GM18505 (cell line): ENCODE measurements at regions not wholly inside any gene's neighbourhood (a gene's known extent, or its start where the extent isn't known, plus 50 kb on each side); places are given as distances from the start of the nearest gene placed in this dataset.

ENCODE experiments used
- ATAC-seq: cut with Tn5 transposase; IDR thresholded peaks from one replicate; pipeline ENCODE4 v1.9.1; 2021; ENCODE audit not compliant: unreplicated experiment
- POLR2A ChIP-seq: IDR thresholded peaks from 4 replicates; pipeline ENCODE4 v1.6.1; 2011; ENCODE audit warnings: borderline replicate concordance; ENCODE audit not compliant: insufficient read depth, insufficient read length; ENCODE audit errors: extremely low read depth

DNA sequence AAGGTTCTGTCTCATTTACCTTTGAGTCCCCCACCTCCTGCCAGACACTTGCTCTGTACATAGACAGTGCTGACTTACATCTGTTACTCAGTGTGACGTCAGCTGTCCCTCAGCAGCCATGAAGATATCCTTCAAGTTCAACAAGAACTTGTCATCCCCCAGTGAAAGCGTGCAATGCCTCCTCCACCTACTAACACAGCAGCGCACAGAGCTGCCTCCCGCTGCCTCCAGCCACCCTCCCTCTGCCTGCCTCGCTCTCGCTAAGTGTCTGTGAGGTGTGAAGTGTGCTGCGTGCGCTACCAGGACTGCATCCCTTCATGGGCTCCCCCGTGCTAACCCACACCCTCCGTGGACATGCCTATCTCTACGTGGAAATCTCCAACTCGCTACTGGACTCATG, 621.4 kb downstream of the BRD1 start:
- TF ChIP-seq POLR2A = no peak
- ATAC-seq = no peak

DNA sequence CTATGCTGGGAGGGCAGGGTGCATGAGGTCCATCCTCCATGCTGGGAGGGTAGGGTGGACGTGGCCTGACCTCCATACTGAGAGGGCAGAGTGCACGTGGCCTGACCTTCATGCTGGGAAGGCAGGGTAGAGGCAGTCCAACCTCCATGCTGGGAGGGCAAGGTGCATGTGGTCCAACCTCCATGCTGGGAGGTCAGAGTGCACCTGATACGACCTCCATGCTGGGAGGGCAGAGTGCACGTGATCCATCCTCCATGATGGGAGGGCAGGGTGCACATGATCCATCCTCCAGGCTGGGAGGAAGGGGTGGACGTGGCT, 622.2 kb downstream of the BRD1 start:
- ATAC-seq = no peak
- TF ChIP-seq POLR2A = no peak

DNA sequence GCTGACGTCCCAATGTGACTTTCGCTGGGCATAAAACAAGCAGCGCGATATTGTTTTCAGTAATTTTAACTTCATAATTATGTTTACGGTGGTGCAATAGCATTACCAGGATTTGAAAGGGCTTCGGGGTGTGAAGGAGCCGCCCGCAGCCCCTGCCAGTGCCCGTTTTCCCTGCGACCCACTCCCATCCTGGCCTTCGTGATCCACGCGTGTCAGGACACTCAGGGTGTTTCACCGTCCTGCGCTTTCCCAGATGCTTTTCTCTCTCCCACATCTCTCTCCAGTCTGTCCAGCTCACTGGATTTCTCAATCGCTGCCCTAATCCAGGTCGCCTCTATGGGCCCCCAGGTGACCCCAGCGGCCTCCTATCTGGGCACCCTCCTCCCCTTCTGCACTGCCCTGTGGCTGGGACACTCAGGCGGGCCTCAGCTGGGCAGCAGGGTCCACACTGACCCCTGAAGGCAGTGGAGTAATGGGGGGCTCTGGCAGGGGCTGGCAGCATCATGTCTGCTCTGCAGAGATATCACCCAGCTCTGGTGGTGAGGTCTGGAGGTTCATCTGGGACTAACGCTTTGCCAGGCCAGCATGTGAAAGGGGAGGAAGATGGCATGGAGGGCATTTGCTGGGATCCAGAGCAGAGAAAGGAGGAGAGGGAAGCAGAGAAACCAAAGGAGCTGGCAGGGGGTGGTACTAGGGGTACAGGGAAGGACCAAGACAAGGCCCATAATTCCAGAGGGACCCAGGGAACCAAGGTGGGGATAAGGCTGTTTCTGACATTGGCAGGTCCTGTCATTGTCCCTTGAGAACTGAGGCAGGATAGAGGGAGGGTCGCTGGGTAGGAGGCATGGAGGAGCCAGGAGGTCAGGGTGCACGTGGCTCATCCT, 622.8 kb downstream of the BRD1 start:
- no peak for TF ChIP-seq POLR2A
- no peak for ATAC-seq

DNA sequence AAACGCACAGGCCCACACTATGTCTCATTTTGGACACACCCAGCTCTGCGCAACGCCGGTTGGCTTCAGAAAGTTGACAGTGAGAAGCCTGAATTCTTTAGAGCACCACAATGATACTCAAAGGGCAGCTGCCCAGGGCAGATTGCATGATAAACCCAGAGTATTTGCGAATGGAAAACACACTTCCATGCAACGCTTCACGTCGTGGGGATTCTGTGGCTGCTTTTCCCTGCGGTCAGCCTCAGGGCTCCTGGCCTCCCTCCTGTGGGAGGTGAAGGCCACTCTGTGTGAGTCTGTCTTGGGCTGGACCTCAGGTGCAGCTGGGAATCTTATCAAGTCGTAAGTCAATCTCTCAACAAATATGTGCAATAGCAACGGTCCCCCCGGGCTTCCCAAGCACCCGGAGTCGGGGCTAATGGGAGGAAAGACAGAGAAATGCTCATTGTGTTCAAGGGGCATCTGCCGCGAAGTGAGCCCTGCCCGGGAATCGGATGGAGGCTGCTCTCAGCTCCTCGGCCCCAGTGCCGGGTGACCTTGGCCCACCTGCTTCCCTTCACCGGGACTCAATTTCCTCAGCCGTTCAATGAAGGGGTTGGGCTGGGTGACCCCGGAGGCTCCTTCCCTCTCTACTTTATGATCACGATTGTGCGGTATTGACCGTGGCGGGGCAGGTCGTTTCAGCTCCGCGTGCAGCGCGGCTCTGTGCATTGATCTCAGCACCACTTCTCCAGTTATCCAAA, 623.6 kb downstream of the BRD1 start:
- TF ChIP-seq POLR2A = no peak
- ATAC-seq = no peak

DNA sequence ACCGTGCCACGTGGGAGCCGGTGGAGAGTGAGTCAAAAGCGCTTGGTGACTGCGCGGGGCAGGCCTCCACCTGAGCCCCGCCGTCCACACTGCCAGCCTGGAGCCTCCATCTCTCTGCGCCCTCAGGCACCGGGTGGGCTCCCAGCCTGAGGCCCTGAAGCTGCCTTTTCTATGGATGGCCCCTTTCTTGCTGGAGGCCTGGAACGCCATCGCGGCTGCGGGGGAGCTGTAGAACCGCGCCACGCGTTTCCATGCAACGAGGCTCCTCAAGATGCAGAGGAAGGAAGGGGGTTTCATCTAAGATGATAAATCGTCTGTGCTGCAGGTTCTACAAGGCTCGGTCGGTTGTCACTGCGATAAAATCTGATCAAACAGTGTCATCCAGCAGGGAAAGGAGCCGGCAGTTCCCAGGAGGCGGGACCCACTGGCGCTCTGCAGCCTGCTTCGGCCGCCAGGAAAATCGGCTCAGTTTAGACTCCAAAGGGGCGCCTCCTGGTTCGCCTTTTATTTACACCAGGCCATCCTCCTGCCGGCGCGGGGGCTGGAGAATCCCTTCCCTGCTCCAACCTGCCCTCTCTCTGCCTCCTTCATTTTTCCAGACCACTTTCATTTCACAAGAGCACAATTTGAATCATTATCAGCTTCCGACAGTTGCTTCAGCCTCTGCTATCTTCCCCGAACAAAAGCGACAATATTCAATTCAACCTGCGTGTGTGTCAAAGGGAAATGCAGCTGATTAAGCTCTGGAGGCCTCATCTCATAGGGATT, 624.4 kb downstream of the BRD1 start:
- ATAC-seq = no peak
- no peak for TF ChIP-seq POLR2A

DNA sequence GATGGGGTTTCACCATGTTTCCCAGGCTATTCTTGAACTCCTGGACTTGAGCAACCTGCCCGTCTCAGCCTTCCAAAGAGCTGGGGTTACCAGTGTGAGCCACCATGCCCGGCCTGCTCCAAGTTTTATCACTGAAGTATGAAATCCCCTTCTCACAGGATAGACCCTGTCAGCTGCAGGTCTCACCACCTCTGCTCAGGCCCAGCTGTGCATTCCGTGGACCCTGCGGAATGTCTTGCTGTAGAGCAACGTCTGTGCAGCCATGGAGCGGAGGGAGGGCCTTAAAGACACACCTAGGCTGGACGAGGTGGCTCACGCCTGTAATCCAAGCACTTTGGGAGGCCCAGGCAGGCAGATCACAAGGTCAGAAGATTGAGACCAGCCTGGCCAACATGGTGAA, 625.4 kb downstream of the BRD1 start:
- ATAC-seq = no peak
- TF ChIP-seq POLR2A = no peak

DNA sequence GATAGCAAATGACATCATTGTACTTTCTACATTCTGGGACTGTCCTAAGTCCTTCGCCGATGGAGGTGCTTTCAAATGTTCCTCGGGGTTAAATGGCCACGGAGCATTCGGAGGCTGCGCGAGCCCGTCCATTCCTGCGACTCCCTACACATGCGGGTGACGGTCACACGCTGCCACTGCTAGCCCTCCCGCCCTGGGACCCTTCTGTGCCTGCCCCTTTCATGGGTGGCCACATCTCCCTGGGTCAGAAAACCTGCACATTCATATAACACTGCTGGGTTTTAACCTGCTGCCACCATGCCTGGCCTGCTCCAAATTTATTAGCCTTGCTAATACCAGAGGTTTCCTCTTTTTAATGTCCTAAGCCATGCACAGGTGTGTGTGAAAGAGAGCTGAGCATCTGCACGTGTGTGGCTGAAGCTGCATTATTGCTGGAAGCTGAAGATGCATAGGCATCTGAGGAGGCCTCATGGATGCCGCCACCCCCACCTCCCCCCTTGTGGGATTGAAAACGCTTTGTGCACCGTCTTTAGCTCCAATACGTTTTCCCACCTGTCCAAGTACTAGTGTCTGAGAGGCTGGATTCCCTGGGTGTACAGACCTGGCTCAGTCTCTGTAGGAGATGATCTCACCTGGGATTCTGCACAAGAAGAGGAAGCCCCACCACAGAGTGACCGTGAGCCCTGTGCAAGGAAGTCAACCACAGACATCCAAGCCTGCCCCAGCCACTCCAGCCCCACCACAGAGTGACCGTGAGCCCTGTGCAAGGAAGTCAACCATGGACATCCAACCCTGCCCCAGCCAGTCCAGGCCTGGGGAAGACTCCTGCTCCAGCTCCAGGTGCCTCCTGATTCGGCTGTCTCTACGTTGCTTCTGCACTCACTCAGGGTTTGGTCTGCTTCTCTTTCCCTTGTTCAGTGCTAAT, 626.4 kb downstream of the BRD1 start:
- ATAC-seq = no peak
- TF ChIP-seq POLR2A = no peak

DNA sequence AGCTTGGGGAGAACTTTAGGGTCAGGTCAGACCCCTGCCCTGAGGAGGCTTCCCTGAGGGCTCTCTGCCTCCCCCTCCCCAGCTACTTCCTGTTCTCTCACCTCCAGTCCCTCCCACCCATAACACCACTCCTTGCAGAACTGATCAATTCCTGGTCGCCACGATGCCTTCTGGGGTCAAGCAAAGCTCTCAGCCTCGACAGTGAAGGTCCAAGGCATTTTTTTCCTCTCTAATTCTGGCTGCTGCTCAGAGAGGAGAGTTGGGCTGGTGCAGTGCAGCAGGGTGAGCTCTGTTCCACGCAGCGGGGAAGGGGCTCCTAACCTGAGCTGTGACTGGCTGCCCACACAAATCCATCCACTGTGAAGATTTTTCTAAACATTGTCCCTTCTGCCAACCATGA, 628.4 kb downstream of the BRD1 start:
- TF ChIP-seq POLR2A = no peak
- no peak for ATAC-seq

DNA sequence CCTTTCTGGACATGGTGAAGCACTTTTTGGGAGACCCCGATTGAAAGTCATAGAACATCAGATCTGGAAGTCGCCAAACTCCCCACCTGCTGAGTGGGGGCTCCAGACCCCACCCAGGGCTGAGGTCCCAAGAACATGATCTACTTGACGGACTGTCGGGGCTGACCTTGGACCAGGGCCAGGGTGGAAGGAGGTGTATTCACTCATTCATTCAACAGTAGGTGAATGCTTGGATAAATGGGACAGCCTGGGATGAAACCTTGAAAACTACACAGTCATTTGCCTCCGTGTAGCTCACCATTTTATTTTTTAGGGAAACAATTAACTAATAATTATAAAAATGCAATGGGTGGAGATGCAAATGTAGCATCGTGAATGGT, 629.0 kb downstream of the BRD1 start:
- ATAC-seq = no peak
- TF ChIP-seq POLR2A = no peak

DNA sequence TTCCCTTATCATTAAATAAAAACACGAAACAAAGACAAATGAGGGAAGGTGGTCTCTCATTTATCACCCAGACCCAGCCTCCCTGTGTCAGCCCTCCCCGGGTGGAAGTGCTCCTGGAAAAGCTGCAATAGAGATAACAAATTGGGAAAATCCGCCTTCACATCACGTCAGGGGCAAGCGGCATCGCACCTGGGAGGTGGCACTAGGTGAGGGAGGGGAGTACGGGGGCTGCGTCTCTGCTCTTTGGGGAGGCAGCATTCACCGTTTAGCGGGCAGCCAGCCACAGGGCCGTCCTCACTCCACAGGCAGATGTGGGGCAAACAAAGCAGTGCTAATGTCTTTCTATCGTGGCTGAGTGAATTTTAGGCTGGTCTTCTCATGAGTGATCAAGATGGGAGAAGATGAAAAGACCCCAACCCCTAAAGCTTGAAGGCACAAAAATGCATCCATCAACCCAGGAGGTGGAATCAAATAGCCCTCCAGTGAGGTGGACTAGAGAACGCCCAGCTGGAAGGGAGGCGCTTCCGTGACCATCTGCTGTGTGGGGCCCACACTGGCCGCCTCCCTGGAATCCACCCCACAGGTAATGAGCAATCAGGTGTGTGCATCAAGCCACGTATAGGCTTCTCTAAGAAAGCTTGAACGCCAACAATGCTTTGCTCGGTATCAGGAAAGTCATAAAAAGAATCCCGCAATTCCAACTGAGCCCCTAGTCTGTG, 629.5 kb downstream of the BRD1 start:
- no peak for ATAC-seq
- TF ChIP-seq POLR2A = no peak

DNA sequence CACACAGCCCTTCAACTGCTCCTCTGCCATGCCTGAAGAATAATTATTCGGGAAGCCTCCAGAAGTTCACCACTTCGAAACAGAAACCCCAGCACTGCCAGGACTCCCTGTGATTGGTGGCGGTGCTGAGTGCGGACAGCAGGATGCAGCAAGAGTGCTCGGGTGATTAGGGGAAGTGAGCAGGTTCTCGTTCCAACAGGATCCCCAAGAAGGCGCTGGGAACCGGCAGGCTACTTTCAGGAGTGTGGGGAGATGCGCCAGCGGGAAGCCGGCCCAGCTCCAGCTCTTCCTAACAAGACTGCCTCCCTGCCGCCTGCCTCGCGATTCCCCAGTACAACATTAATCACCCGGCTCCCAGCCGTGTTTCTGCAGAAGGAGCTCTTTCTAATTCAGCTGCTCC, 630.2 kb downstream of the BRD1 start:
- TF ChIP-seq POLR2A = no peak
- ATAC-seq = no peak

DNA sequence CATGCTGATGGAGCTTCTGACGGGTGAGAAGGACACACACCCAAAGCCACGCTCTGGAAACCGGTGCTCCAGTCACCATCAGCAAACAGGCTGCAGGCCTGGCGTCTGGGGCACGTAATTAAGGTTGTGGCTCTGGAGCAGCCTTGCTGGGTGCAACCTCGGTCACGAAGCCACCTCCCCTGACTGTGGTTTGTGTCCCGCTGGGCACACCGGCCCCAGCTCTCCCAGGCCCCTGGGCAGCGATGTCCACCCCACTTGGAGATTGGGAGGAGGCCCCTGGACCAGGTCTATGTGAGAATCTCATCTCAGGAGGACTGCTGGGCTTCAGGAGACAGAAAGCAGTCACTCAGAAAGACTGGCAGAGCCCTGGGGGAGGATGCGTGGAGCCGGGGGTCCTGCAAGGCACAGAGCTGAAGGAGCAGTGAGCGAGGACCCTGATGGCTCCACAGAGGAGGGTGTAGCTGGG, 631.6 kb downstream of the BRD1 start:
- ATAC-seq = no peak
- TF ChIP-seq POLR2A = no peak
